ENCODE measurements at regions not wholly inside any gene's neighbourhood (a gene's known extent, or its start where the extent isn't known, plus 50 kb on each side); places are given as distances from the start of the nearest gene placed in this dataset.

- DNase-seq (ENCODE audit: low read depth in 3 of 3, low spot score in 2 of 3): no peak
Observed at GRCh38 chr5:96584712-96585111, 77.5 kb upstream of the CAST start.

GRCh38 chr5:96588539-96588938 lies 73.6 kb upstream of the CAST start:
- no peak for DNase-seq (ENCODE audit: low read depth in 3 of 3, low spot score in 2 of 3)

GRCh38 chr5:96590796-96591195 lies 71.4 kb upstream of the CAST start:
- DNase-seq (ENCODE audit: low read depth in 3 of 3, low spot score in 2 of 3): no peak

GRCh38 chr5:96595300-96596090 lies 66.7 kb upstream of the CAST start:
- DNase-seq (ENCODE audit: low read depth in 3 of 3, low spot score in 2 of 3): no peak

GRCh38 chr5:96597438-96598020 lies 64.6 kb upstream of the CAST start:
- DNase-seq (ENCODE audit: low read depth in 3 of 3, low spot score in 2 of 3): no peak

GRCh38 chr5:96601200-96601599 lies 61.0 kb upstream of the CAST start:
- no peak for DNase-seq (ENCODE audit: low read depth in 3 of 3, low spot score in 2 of 3)

GRCh38 chr5:96601715-96602244 lies 60.4 kb upstream of the CAST start:
- DNase-seq (ENCODE audit: low read depth in 3 of 3, low spot score in 2 of 3): peak in 1 of 3 donors; percentile 34

DNA sequence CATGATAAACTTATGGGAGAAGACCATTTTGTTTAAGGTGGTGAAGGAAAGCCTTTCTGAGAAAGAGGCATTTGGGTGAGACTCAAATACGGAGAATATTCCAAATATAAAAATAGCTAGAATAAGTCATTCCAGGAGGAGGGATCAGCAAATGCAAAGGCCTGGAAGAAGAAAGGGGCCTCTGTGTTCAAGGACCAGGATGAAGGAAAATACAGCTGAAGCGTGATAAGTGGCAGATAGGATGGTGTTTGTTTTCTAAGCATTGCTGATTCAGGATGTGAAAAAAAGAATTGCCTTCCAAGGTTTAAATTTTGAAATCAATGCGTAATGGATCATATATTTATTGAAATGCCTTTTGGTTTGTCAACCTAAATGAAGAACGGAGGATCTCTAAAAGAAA lies 59.4 kb upstream of the CAST start:
- no peak for DNase-seq (ENCODE audit: low read depth in 3 of 3, low spot score in 2 of 3)

- DNase-seq (ENCODE audit: low read depth in 3 of 3, low spot score in 2 of 3): no peak
Observed at GRCh38 chr5:96605144-96605837, 56.9 kb upstream of the CAST start.

DNA sequence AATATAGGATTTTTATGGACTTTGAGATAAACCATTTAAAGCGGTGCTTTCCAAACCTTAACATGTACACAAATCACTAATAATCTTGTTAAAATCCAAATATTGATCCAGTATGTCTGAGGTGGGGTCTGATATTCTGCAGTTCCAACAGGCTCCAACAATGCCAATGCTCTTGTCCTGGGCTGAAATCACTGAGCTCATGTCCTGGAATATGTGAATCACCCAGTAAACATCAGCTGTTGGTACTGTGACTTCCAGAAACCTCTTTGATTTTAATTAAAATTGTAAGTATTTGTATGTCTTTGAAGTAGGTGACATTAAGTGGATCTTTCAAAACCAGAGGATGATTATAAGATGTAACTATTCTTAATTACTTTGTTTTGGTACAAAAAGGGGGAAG lies 52.8 kb upstream of the CAST start:
- no peak for DNase-seq (ENCODE audit: low read depth in 3 of 3, low spot score in 2 of 3)

- no peak for DNase-seq (ENCODE audit: low read depth in 3 of 3, low spot score in 2 of 3)
Observed at GRCh38 chr5:96610747-96611146, 51.4 kb upstream of the CAST start.

- no peak for DNase-seq (ENCODE audit: low read depth in 3 of 3, low spot score in 2 of 3)
Observed at GRCh38 chr5:96611946-96612345, 50.2 kb upstream of the CAST start.
